Esophagus squamous epithelium (tissue), 5 donors: ENCODE measurements at regions not wholly inside any gene's neighbourhood (a gene's known extent, or its start where the extent isn't known, plus 50 kb on each side); places are given as distances from the start of the nearest gene placed in this dataset.

ENCODE experiments used
- DNase-seq: peaks from one replicate; lab custom pipeline; 2025; lab: John Stamatoyannopoulos, UW
- H3K27ac ChIP-seq, 4 donors: fragments of 200-600 bp; sonication (generic); one replicate each; pipeline ENCODE4 v1.5.1; 2016 to 2019; ENCODE audit warnings: mild to moderate bottlenecking in 1 of 4
- H3K27me3 ChIP-seq, 4 donors: fragments of 200-600 bp; sonication (generic); 1 replicate in 3 of 4; 2 replicates in 1 of 4; pipeline versions ENCODE4 v1.5.1 to v1.6.0; 2017 to 2021; ENCODE audit warnings: antibody characterized with exemption in 1 of 4
- H3K36me3 ChIP-seq, 3 donors: fragments of 200-600 bp; sonication (generic); one replicate each; pipeline ENCODE4 v1.5.1; 2016 to 2019
- H3K4me1 ChIP-seq, 3 donors: fragments of 200-600 bp; sonication (generic); one replicate each; pipeline ENCODE4 v1.5.1; 2017 to 2019
- H3K4me3 ChIP-seq, 4 donors: fragments of 200-600 bp; sonication (generic); 1 replicate in 3 of 4; 2 replicates in 1 of 4; pipeline ENCODE4 v1.5.1; 2016 to 2019; ENCODE audit warnings: mild to moderate bottlenecking in 2 of 4, moderate library complexity in 1 of 4
- H3K9me3 ChIP-seq, 3 donors: fragments of 200-600 bp; sonication (generic); one replicate each; pipeline ENCODE4 v1.5.1; 2016 to 2019
- CTCF ChIP-seq, 6 experiments: fragments of 450-650 bp in 4 of 6; fragments of 200-600 bp in 2 of 6; sonication (generic) in 2 of 6; IDR thresholded peaks; one replicate each; pipeline ENCODE4 v1.5.1; 2016 to 2019; ENCODE audit warnings: antibody characterized with exemption in 6 of 6, mild to moderate bottlenecking in 4 of 6, moderate library complexity in 4 of 6
- POLR2A ChIP-seq, 4 donors: fragments of 450-650 bp; IDR thresholded peaks; one replicate each; pipeline ENCODE4 v1.6.1; 2017; ENCODE audit warnings: antibody characterized with exemption in 4 of 4, mild to moderate bottlenecking in 4 of 4, moderate library complexity in 3 of 4
- WGBS, 2 donors: methylation state at CpG; one replicate each; pipeline ENCODE4 v1.1.5; 2018; 5-methylcytosine and 5-hydroxymethylcytosine counted together
- intact Hi-C: fragments of 100-400 bp; cut with DNase I; formaldehyde crosslinking; loops from one replicate; pipeline ENCODE4 v1.15.0; 2022
- donor health status: DM: yes; HTN: yes; CAD: no.

- no peaks in the 10 kb centered on the region for H3K9me3 ChIP-seq
- intact Hi-C loops = no loop called here
Measured at GRCh38 chr13:80462567-80462966, 121.6 kb upstream of the SPRY2 start.

GRCh38 chr13:80462037-80462436 is 121.1 kb upstream of the SPRY2 start:
- 84 to 88% methylated on average over 1 of the region's 1 CpG for WGBS, 2 donors

More at GRCh38 chr13:80462567-80462966, 121.6 kb upstream of the SPRY2 start:
- TF ChIP-seq POLR2A (IDR thresholded peaks at IDR 0.05) (no peak), CTCF (IDR thresholded peaks at IDR 0.05) (no peak)
- Histone ChIP-seq H3K36me3 (no peaks in the 10 kb centered on the region), H3K4me1 (peaks cover 0 to 10% (median 5%) of the 10 kb centered on the region in 3 donors), H3K4me3 (no peak overlapping the region), H3K27me3 (no peaks in the 10 kb centered on the region), H3K27ac (no peak overlapping the region)
- DNase-seq = no peak

GRCh38 chr13:80458543-80458942 is 117.6 kb upstream of the SPRY2 start:
- Histone ChIP-seq H3K27ac (no peak overlapping the region), H3K9me3 (no peaks in the 10 kb centered on the region), H3K27me3 (no peaks in the 10 kb centered on the region), H3K36me3 (no peaks in the 10 kb centered on the region), H3K4me3 (no peak overlapping the region), H3K4me1 (peaks cover 0 to 2% (median 1%) of the 10 kb centered on the region in 3 donors)
- no peak for DNase-seq
- TF ChIP-seq POLR2A (IDR thresholded peaks at IDR 0.05) (no peak), CTCF (IDR thresholded peaks at IDR 0.05) (no peak)
- WGBS, 2 donors = 60 to 65% methylated on average over 2 of the region's 2 CpGs
- intact Hi-C loops = no loop called here

More at GRCh38 chr13:80462037-80462436, 121.1 kb upstream of the SPRY2 start:
- H3K27me3 ChIP-seq = no peaks in the 10 kb centered on the region
- H3K4me3 ChIP-seq = no peak overlapping the region
- DNase-seq = no peak
- no peak overlapping the region for H3K27ac ChIP-seq
- H3K9me3 ChIP-seq = no peaks in the 10 kb centered on the region
- TF ChIP-seq POLR2A (IDR thresholded peaks at IDR 0.05) = no peak
- no peak for TF ChIP-seq CTCF (IDR thresholded peaks at IDR 0.05)
- H3K36me3 ChIP-seq = no peaks in the 10 kb centered on the region
- peaks cover 0 to 10% (median 5%) of the 10 kb centered on the region in 3 donors for H3K4me1 ChIP-seq
- intact Hi-C loops = no loop called here

GRCh38 chr13:80454245-80454644 is 113.3 kb upstream of the SPRY2 start:
- Histone ChIP-seq H3K27me3 (no peaks in the 10 kb centered on the region), H3K9me3 (no peaks in the 10 kb centered on the region), H3K4me3 (no peak overlapping the region), H3K36me3 (no peaks in the 10 kb centered on the region), H3K4me1 (no peaks in the 10 kb centered on the region), H3K27ac (no peak overlapping the region)
- intact Hi-C loops = no loop called here
- no peak for DNase-seq
- 38 to 48% methylated on average over 1 of the region's 1 CpG for WGBS, 2 donors
- no peak for TF ChIP-seq CTCF (IDR thresholded peaks at IDR 0.05)
- no peak for TF ChIP-seq POLR2A (IDR thresholded peaks at IDR 0.05)

GRCh38 chr13:80452279-80452678 is 111.4 kb upstream of the SPRY2 start:
- intact Hi-C loops = no loop called here
- 100% methylated on average over 1 of the region's 1 CpG; no CpG with 5 or more reads in 1 of the 2 donors for WGBS, 2 donors
- H3K9me3 ChIP-seq = no peaks in the 10 kb centered on the region
- H3K27me3 ChIP-seq = no peaks in the 10 kb centered on the region
- H3K4me1 ChIP-seq = no peaks in the 10 kb centered on the region
- no peak overlapping the region for H3K27ac ChIP-seq
- no peak for DNase-seq
- no peak overlapping the region for H3K4me3 ChIP-seq
- TF ChIP-seq CTCF (IDR thresholded peaks at IDR 0.05) (no peak), POLR2A (IDR thresholded peaks at IDR 0.05) (no peak)
- no peaks in the 10 kb centered on the region for H3K36me3 ChIP-seq
